GM20000 (cell line): ENCODE measurements at regions not wholly inside any gene's neighbourhood (a gene's known extent, or its start where the extent isn't known, plus 50 kb on each side); places are given as distances from the start of the nearest gene placed in this dataset.

Experiments used
- DNase-seq: peaks from one replicate; pipeline ENCODE4 v3.0.0; 2012; ENCODE audit warnings: low spot score
- CTCF ChIP-seq: IDR thresholded peaks from 2 replicates; pipeline ENCODE4 v1.5.1; 2012; ENCODE audit warnings: mild to moderate bottlenecking, control low read depth; ENCODE audit errors: extremely low read depth, missing control alignments

- no peak for TF ChIP-seq CTCF
- DNase-seq: no peak
These were observed 486.1 kb upstream of the UBE2E3 start for GRCh38 chr2:180494286-180494685.

- no peak for TF ChIP-seq CTCF
- DNase-seq: no peak
These were observed 475.6 kb upstream of the CWC22 start for GRCh38 chr2:180482696-180483095.

GRCh38 chr2:180481998-180482397 is 474.9 kb upstream of the CWC22 start:
- no peak for TF ChIP-seq CTCF
- DNase-seq: no peak

- DNase-seq: no peak
- no peak for TF ChIP-seq CTCF
These were observed 471.8 kb upstream of the CWC22 start for GRCh38 chr2:180478883-180479282.

GRCh38 chr2:180474716-180475115 is 467.6 kb upstream of the CWC22 start:
- no peak for TF ChIP-seq CTCF
- no peak for DNase-seq

- DNase-seq: no peak
- TF ChIP-seq CTCF: no peak
These were observed 466.4 kb upstream of the CWC22 start for GRCh38 chr2:180473456-180473855.

GRCh38 chr2:180472133-180472532 is 465.0 kb upstream of the CWC22 start:
- DNase-seq: no peak
- no peak for TF ChIP-seq CTCF
